ENCODE measurements at regions not wholly inside any gene's neighbourhood (a gene's known extent, or its start where the extent isn't known, plus 50 kb on each side); places are given as distances from the start of the nearest gene placed in this dataset.
"Not testable (repeated sequence)": the region's sequence is repeated elsewhere in the genome, so short reads cannot be mapped to it uniquely, and the experiment has no call there.

DNA sequence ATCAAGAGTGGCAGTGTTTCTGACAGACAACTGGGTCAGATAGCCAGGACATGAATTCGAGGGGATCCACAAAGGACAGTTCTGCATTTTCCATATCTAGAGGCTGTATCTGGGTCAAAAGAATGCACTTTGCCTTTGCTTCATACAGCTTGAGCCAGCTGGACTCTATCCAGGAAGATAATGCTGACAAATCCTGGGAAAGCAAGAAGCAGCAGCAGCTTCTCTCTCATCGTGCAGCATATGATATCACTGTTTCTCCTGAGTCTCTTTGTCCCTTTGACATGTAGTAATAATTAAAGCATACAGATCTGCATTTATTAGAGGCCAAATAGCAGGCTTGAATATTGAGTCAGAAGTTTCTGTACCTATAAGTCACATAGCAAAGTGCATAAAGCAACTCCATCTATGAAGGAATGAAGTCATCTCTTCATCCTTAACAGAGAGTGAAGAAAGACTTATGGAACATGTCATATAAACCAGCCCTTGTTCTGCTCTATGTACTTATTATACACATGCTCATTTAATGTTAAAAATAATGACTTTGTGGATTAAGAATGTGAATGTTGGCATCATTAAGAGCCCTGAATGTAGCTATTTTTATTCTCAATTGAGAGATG lies 236.8 kb upstream of the GBE1 start:
- no peak overlapping the region for H3K27ac ChIP-seq
- no peak for ATAC-seq (ENCODE audit: insufficient number of reproducible peaks, low FRiP score, low read depth)
- no peaks in the 10 kb centered on the region for H3K27me3 ChIP-seq (replicated peaks; ENCODE audit: insufficient read depth)

DNA sequence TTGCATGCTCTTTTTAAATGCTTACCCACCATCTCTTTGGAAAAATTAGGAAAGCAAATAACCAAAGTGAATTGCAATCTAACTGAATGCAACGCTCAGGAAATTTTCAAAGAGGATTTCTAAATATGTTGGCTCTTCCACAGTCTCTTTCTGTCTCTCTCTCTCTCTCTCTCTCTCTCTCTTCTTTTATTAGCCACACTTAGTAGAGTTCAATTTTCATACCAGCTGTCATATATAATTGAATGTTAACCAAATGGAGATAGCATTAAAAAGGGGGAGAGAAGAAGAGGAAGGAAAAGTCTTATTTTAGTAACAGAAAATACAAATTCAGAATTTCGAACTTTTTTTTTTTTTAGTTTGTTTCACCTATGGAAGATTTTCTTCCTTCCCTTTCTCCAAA lies 235.9 kb upstream of the GBE1 start:
- Histone ChIP-seq H3K27me3 (replicated peaks; ENCODE audit: insufficient read depth) (no peaks in the 10 kb centered on the region), H3K4me3 (no peak overlapping the region), H3K4me1 (ENCODE audit: control insufficient read depth in 1 of 2, low read depth in 2 of 2) (no peaks in the 10 kb centered on the region), H3K9me3 (no peaks in the 10 kb centered on the region), H3K36me3 (no peaks in the 10 kb centered on the region), H3K27ac (no peak overlapping the region)
- no peak for DNase-seq (ENCODE audit: low spot score)
- TF ChIP-seq, protein P1, sequence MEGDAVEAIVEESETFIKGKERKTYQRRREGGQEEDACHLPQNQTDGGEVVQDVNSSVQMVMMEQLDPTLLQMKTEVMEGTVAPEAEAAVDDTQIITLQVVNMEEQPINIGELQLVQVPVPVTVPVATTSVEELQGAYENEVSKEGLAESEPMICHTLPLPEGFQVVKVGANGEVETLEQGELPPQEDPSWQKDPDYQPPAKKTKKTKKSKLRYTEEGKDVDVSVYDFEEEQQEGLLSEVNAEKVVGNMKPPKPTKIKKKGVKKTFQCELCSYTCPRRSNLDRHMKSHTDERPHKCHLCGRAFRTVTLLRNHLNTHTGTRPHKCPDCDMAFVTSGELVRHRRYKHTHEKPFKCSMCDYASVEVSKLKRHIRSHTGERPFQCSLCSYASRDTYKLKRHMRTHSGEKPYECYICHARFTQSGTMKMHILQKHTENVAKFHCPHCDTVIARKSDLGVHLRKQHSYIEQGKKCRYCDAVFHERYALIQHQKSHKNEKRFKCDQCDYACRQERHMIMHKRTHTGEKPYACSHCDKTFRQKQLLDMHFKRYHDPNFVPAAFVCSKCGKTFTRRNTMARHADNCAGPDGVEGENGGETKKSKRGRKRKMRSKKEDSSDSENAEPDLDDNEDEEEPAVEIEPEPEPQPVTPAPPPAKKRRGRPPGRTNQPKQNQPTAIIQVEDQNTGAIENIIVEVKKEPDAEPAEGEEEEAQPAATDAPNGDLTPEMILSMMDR (IDR thresholded peaks at IDR 0.05): no peak
- no peak for ATAC-seq (ENCODE audit: insufficient number of reproducible peaks, low FRiP score, low read depth)

More for the DNA sequence above, 236.8 kb upstream of the GBE1 start:
- Histone ChIP-seq H3K9me3 (no peaks in the 10 kb centered on the region), H3K36me3 (no peaks in the 10 kb centered on the region), H3K4me1 (ENCODE audit: control insufficient read depth in 1 of 2, low read depth in 2 of 2) (no peaks in the 10 kb centered on the region), H3K4me3 (no peak overlapping the region)
- DNase-seq (ENCODE audit: low spot score): no peak
- TF ChIP-seq, protein P1 (IDR thresholded peaks at IDR 0.05): no peak

DNA sequence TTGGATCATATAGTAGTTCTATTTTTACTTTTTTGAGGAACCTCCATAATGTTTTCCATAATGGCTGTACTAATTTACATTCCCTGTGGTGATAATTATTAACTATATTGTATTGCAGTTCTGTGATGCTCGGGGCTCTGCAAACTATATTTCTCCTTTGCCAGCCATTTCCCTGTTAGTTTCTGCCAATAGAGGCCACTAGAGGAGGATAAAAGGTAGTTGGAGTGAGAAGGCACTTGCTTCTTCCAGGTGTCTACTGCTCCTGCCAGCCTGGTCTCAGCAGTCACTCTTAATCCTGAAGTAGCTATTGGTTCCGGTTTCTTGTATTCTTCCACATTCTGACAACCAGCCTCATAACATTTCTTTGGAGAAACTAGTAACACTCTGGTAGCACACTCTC lies 233.9 kb upstream of the GBE1 start:
- Histone ChIP-seq H3K27ac (no peak overlapping the region), H3K27me3 (replicated peaks; ENCODE audit: insufficient read depth) (no peaks in the 10 kb centered on the region), H3K9me3 (no peaks in the 10 kb centered on the region), H3K4me3 (no peak overlapping the region), H3K4me1 (ENCODE audit: control insufficient read depth in 1 of 2, low read depth in 2 of 2) (no peaks in the 10 kb centered on the region), H3K36me3 (no peaks in the 10 kb centered on the region)
- ATAC-seq (ENCODE audit: insufficient number of reproducible peaks, low FRiP score, low read depth) (no peak), DNase-seq (ENCODE audit: low spot score) (no peak)
- TF ChIP-seq, protein P1 (IDR thresholded peaks at IDR 0.05): no peak

DNA sequence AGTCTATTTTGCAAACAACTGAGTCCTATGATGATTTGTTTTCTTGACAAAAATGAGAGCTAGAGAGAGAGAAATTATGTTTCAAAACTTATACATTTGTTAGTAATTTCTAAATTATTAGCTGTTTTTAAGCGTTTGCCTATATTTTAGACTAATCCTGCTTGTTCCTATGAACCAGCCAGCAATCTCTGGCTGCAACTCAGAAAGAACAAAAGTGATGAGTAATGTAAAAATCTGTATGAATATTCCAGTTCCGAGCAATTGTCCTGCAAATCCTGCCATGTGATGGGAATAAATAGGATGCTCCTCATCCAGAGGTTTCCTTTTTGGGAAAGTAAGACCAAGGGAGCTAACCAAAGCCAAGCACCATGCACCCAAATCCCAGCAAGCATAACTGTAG lies 228.3 kb upstream of the GBE1 start:
- H3K27ac ChIP-seq: no peak overlapping the region
- TF ChIP-seq, protein P1 (IDR thresholded peaks at IDR 0.05): no peak
- no peaks in the 10 kb centered on the region for H3K27me3 ChIP-seq (replicated peaks; ENCODE audit: insufficient read depth)
- no peak overlapping the region for H3K4me3 ChIP-seq
- no peaks in the 10 kb centered on the region for H3K9me3 ChIP-seq
- DNase-seq (ENCODE audit: low spot score) (no peak), ATAC-seq (ENCODE audit: insufficient number of reproducible peaks, low FRiP score, low read depth) (no peak)
- H3K4me1 ChIP-seq (ENCODE audit: control insufficient read depth in 1 of 2, low read depth in 2 of 2): no peaks in the 10 kb centered on the region
- no peaks in the 10 kb centered on the region for H3K36me3 ChIP-seq

DNA sequence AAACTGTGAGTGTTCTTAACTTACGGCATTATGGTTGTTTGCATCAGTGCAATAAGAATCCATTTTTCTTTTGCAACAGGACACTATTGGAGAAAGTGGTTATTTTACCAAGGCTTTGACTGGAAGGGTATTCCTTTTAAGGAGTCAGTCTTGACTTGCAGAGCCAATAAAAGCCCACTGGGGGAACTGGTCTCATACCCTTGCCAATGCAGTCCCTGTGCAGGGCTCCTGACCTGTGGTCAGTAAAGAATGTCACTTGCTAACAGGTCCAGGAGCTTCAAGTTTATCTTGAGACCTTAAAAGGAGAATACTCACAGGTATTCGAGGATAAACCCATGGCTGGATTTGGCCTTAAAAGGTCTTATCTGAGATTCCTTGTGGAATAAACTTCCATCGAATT lies 227.8 kb upstream of the GBE1 start:
- Histone ChIP-seq H3K4me1 (ENCODE audit: control insufficient read depth in 1 of 2, low read depth in 2 of 2) (no peaks in the 10 kb centered on the region), H3K27ac (no peak overlapping the region), H3K36me3 (no peaks in the 10 kb centered on the region), H3K27me3 (replicated peaks; ENCODE audit: insufficient read depth) (no peaks in the 10 kb centered on the region), H3K4me3 (no peak overlapping the region), H3K9me3 (no peaks in the 10 kb centered on the region)
- TF ChIP-seq, protein P1 (IDR thresholded peaks at IDR 0.05): no peak
- DNase-seq (ENCODE audit: low spot score) (no peak), ATAC-seq (ENCODE audit: insufficient number of reproducible peaks, low FRiP score, low read depth) (no peak)

DNA sequence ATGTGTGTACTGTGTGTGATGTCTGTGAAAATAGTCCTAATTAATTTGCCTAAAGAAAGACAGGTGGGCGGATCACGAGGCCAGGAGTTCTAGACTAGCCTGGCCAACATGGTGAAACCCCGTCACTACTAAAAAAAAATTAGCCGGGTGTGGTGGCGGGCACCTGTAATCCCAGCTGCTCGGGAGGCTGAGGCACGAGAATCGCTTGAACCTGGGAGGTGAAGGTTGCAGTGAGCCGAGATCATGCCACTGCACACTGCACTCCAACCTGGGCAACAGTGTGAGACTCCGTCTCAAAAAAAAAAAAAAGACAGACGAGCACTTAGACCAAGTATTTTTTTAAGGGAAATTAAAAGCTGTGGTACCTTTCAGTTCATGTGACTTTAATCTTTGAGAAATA lies 226.0 kb upstream of the GBE1 start:
- not testable (repeated sequence) for H3K4me1 ChIP-seq (ENCODE audit: control insufficient read depth in 1 of 2, low read depth in 2 of 2); H3K27me3 ChIP-seq (replicated peaks; ENCODE audit: insufficient read depth); H3K27ac ChIP-seq; DNase-seq (ENCODE audit: low spot score); H3K9me3 ChIP-seq; ATAC-seq (ENCODE audit: insufficient number of reproducible peaks, low FRiP score, low read depth); H3K36me3 ChIP-seq; H3K4me3 ChIP-seq

All from thoracic aorta (tissue), 2 donors.